Fibroblast of lung (primary cell): ENCODE measurements at regions not wholly inside any gene's neighbourhood (a gene's known extent, or its start where the extent isn't known, plus 50 kb on each side); places are given as distances from the start of the nearest gene placed in this dataset.

ENCODE experiments used
- DNase-seq, 2 donors: peaks; one replicate each; pipeline versions ENCODE4 v3.0.0 to v3.0.0-alpha.2; 2010; ENCODE audit warnings: low read depth in 2 of 2
- H2AFZ ChIP-seq: 2 replicates; pipeline ENCODE4 v1.5.1; 2012; ENCODE audit warnings: low read length, control low read depth, inconsistent platforms
- H3K27ac ChIP-seq: 2 replicates; pipeline ENCODE4 v1.5.1; 2011; ENCODE audit warnings: low read length, control low read depth; ENCODE audit not compliant: insufficient read depth
- H3K27me3 ChIP-seq: 2 replicates; pipeline ENCODE4 v1.5.1; 2011; ENCODE audit warnings: mild to moderate bottlenecking, low read length; ENCODE audit not compliant: control insufficient read depth, insufficient read depth
- H3K36me3 ChIP-seq: 2 replicates; pipeline ENCODE4 v1.5.1; 2011; ENCODE audit warnings: low read length; ENCODE audit not compliant: control insufficient read depth, insufficient read depth
- H3K4me1 ChIP-seq: 2 replicates; pipeline ENCODE4 v1.5.1; 2011; ENCODE audit warnings: low read length; ENCODE audit not compliant: control insufficient read depth, insufficient read depth; ENCODE audit errors: extremely low read depth
- H3K4me2 ChIP-seq: 2 replicates; pipeline ENCODE4 v1.5.1; 2011; ENCODE audit warnings: low read length, control low read depth; ENCODE audit not compliant: insufficient read depth; ENCODE audit errors: extremely low read depth
- H3K4me3 ChIP-seq, 4 experiments: fragments of 200-600 bp in 1 of 4; sonication (generic) in 1 of 4; replicated peaks in 1 of 4; 2 replicates each; pipeline ENCODE4 v1.5.1; 2011 to 2016; ENCODE audit warnings: low read length in 4 of 4, low read depth in 3 of 4, mild to moderate bottlenecking in 3 of 4, control low read depth in 2 of 4, inconsistent platforms in 1 of 4, mixed read lengths in 1 of 4; ENCODE audit not compliant: insufficient read depth in 1 of 4; ENCODE audit errors: control extremely low read depth in 1 of 4
- H3K79me2 ChIP-seq: 2 replicates; pipeline ENCODE4 v1.5.1; 2012; ENCODE audit warnings: mild to moderate bottlenecking, low read length, inconsistent platforms; ENCODE audit not compliant: control insufficient read depth, insufficient read depth
- H3K9ac ChIP-seq: 2 replicates; pipeline ENCODE4 v1.5.1; 2011; ENCODE audit warnings: mild to moderate bottlenecking, low read length, control low read depth; ENCODE audit not compliant: insufficient read depth
- H3K9me3 ChIP-seq: 2 replicates; pipeline ENCODE4 v1.5.1; 2012; ENCODE audit warnings: low read depth, low read length; ENCODE audit not compliant: control insufficient read depth, insufficient read depth
- H4K20me1 ChIP-seq: 2 replicates; pipeline ENCODE4 v1.5.1; 2011; ENCODE audit warnings: low read length; ENCODE audit not compliant: control insufficient read depth, insufficient read depth; ENCODE audit errors: extremely low read depth
- EZH2 ChIP-seq: IDR thresholded peaks from 2 replicates; pipeline ENCODE4 v1.5.1; 2012; ENCODE audit warnings: low read length, control low read depth, mild to moderate bottlenecking; ENCODE audit errors: missing control alignments
- TF ChIP-seq, protein P1 (sequence below), 2 donors: IDR thresholded peaks in 1 of 2; conservative IDR thresholded peaks in 1 of 2; 1 replicate in 1 of 2; 2 replicates in 1 of 2; pipeline ENCODE4 v1.5.1; 2011 to 2012; ENCODE audit warnings: low read length in 2 of 2, control low read depth in 1 of 2, inconsistent platforms in 1 of 2, low read depth in 1 of 2, mild to moderate bottlenecking in 1 of 2

DNA sequence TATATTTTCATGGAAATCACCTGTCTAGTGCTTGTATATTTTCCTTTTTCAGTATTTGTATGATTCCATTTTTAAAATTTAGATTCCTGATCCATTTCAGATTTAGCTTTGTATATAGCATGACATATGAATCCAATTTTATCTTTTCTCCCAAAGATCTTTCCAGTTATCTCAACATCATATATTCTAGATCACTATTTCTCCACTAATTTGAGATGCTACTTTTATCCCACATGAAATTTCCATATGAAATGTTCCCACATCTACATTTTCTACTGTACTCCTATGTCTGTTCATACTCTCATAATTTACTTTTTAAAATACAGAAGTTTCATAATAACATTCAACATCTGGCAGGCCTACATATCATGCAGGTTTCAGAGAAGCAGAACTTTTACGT, 1784.1 kb downstream of the SLITRK5 start:
- H3K36me3 ChIP-seq: no peaks in the 10 kb centered on the region
- no peak for DNase-seq
- H4K20me1 ChIP-seq: no peaks in the 10 kb centered on the region
- no peaks in the 10 kb centered on the region for H3K79me2 ChIP-seq
- no peak overlapping the region for H2AFZ ChIP-seq
- H3K9ac ChIP-seq: no peak overlapping the region
- H3K9me3 ChIP-seq: no peaks in the 10 kb centered on the region
- H3K4me1 ChIP-seq: no peaks in the 10 kb centered on the region
- H3K4me2 ChIP-seq: no peak overlapping the region
- H3K27me3 ChIP-seq: no peaks in the 10 kb centered on the region
- H3K27ac ChIP-seq: no peak overlapping the region
- no peak for TF ChIP-seq EZH2
- TF ChIP-seq, protein P1, sequence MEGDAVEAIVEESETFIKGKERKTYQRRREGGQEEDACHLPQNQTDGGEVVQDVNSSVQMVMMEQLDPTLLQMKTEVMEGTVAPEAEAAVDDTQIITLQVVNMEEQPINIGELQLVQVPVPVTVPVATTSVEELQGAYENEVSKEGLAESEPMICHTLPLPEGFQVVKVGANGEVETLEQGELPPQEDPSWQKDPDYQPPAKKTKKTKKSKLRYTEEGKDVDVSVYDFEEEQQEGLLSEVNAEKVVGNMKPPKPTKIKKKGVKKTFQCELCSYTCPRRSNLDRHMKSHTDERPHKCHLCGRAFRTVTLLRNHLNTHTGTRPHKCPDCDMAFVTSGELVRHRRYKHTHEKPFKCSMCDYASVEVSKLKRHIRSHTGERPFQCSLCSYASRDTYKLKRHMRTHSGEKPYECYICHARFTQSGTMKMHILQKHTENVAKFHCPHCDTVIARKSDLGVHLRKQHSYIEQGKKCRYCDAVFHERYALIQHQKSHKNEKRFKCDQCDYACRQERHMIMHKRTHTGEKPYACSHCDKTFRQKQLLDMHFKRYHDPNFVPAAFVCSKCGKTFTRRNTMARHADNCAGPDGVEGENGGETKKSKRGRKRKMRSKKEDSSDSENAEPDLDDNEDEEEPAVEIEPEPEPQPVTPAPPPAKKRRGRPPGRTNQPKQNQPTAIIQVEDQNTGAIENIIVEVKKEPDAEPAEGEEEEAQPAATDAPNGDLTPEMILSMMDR (conservative IDR thresholded peaks at IDR 0.05 in 1 of 2, IDR thresholded peaks at IDR 0.05 in 1 of 2; ENCODE audit: low read depth in 1 of 2, low read length in 2 of 2): no peak
- no peak overlapping the region for H3K4me3 ChIP-seq

DNA sequence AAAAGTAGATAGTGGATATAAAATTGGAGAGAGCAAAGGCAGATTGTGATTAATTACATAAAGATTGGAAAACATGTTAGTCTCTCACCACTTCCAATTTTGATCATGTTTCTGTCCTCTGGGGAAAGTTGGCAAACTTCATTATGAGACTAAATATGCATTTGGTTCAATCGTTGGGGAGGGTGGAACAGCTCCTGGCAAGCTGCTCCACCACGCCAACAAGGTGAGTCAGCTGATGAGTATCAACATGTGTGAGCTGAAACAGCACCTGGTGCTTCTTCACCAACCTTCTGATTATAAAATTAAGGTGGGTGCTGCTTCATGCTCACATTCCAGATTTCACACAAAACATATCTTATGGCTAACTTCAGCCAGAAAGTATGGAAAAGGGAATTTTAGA, 1784.6 kb downstream of the SLITRK5 start:
- no peaks in the 10 kb centered on the region for H3K79me2 ChIP-seq
- H3K4me3 ChIP-seq: no peak overlapping the region
- peak in 1 of 2 donors; percentile 51 for DNase-seq
- no peak for TF ChIP-seq EZH2
- TF ChIP-seq, protein P1 (conservative IDR thresholded peaks at IDR 0.05 in 1 of 2, IDR thresholded peaks at IDR 0.05 in 1 of 2; ENCODE audit: low read depth in 1 of 2, low read length in 2 of 2): no peak
- no peak overlapping the region for H2AFZ ChIP-seq
- no peak overlapping the region for H3K4me2 ChIP-seq
- no peaks in the 10 kb centered on the region for H4K20me1 ChIP-seq
- H3K27ac ChIP-seq: no peak overlapping the region
- no peak overlapping the region for H3K9ac ChIP-seq
- no peaks in the 10 kb centered on the region for H3K27me3 ChIP-seq
- H3K9me3 ChIP-seq: no peaks in the 10 kb centered on the region
- H3K36me3 ChIP-seq: no peaks in the 10 kb centered on the region
- H3K4me1 ChIP-seq: no peaks in the 10 kb centered on the region

DNA sequence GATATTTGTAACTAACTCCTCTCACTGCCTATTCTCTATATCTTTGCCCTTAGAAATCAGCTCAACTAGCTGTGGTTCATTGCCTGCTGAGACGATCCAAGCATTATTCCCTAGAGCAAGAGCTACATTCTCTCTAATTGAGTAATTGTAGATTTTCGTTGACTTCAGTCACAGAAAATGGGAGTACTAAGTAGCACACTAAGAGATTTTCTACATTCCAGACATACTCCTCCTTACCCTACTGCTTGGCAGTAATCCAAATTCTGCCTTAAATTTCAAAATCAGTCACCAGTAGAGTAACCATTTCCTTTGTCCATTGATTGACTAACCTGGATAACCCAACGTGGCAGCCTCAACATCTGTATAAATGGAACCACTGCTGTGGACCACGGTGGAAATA, 1786.8 kb downstream of the SLITRK5 start:
- Histone ChIP-seq H3K27ac (no peak overlapping the region), H3K9ac (no peak overlapping the region), H3K4me3 (no peak overlapping the region), H3K79me2 (no peaks in the 10 kb centered on the region), H2AFZ (no peak overlapping the region), H3K4me2 (no peak overlapping the region), H4K20me1 (no peaks in the 10 kb centered on the region), H3K9me3 (no peaks in the 10 kb centered on the region), H3K27me3 (no peaks in the 10 kb centered on the region), H3K4me1 (no peaks in the 10 kb centered on the region), H3K36me3 (no peaks in the 10 kb centered on the region)
- DNase-seq: peak; percentile 55 to 90
- TF ChIP-seq EZH2: no peak
- TF ChIP-seq, protein P1 (conservative IDR thresholded peaks at IDR 0.05 in 1 of 2, IDR thresholded peaks at IDR 0.05 in 1 of 2; ENCODE audit: low read depth in 1 of 2, low read length in 2 of 2): no peak
